ENCODE measurements at regions not wholly inside any gene's neighbourhood (a gene's known extent, or its start where the extent isn't known, plus 50 kb on each side); places are given as distances from the start of the nearest gene placed in this dataset.

DNA sequence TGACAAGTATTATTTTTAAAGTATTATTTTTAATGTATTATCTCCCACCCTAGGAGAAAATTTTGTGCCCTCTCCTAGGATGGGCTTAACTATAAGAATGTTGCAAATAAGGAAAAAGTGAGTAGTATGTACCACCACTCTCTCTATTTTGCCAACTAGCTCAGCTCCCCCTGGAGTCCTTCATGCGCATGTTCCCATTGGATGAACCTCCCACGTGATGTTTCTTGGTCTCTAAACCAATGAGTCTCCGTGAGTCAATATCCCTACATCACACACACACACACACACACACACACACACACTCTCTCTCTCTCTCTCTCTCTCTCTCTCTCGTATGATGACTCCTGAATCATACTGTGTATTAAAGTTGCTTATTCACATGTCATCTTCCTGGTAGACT is 129.7 kb upstream of the ZFP42 start (continued):
- TF ChIP-seq, protein P1, sequence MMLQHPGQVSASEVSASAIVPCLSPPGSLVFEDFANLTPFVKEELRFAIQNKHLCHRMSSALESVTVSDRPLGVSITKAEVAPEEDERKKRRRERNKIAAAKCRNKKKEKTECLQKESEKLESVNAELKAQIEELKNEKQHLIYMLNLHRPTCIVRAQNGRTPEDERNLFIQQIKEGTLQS (IDR thresholded peaks at IDR 0.05; ENCODE audit: insufficient read depth, low read depth, low read length) = no peak

Data from H1 (cell line).